CD14-positive monocyte (primary cell): ENCODE measurements at regions not wholly inside any gene's neighbourhood (a gene's known extent, or its start where the extent isn't known, plus 50 kb on each side); places are given as distances from the start of the nearest gene placed in this dataset.

ENCODE experiments used
- DNase-seq, 3 donors: peaks; one replicate each; pipeline ENCODE4 v3.0.0-alpha.2; 2011 to 2022
- H2AFZ ChIP-seq: 2 replicates; pipeline ENCODE4 v1.6.0; 2012; ENCODE audit warnings: mild to moderate bottlenecking, low read depth, low read length, inconsistent platforms; ENCODE audit not compliant: insufficient read depth, poor library complexity, severe bottlenecking
- H3K27ac ChIP-seq, 2 donors: 1 replicate in 1 of 2; 2 replicates in 1 of 2; pipeline ENCODE4 v1.5.1; 2012 to 2013; ENCODE audit warnings: low read length in 2 of 2, control low read depth in 1 of 2, inconsistent platforms in 1 of 2, low read depth in 1 of 2, mild to moderate bottlenecking in 1 of 2
- H3K27me3 ChIP-seq, 2 donors: one replicate each; pipeline versions ENCODE4 v1.6.0 to v1.6.1; 2011 to 2013; ENCODE audit warnings: low read length in 2 of 2; ENCODE audit not compliant: control insufficient read depth in 2 of 2, insufficient read depth in 2 of 2
- H3K36me3 ChIP-seq, 2 donors: replicated peaks in 1 of 2; 1 replicate in 1 of 2; 2 replicates in 1 of 2; pipeline versions ENCODE4 v1.5.1 to v1.6.1; 2012 to 2013; ENCODE audit warnings: low read length in 2 of 2, control low read depth in 1 of 2, inconsistent platforms in 1 of 2, mild to moderate bottlenecking in 1 of 2; ENCODE audit not compliant: insufficient read depth in 2 of 2, control insufficient read depth in 1 of 2
- H3K4me1 ChIP-seq, 2 donors: 1 replicate in 1 of 2; 2 replicates in 1 of 2; pipeline versions ENCODE4 v1.5.1 to v1.6.1; 2012 to 2013; ENCODE audit warnings: low read length in 2 of 2, control low read depth in 1 of 2, inconsistent platforms in 1 of 2, mild to moderate bottlenecking in 1 of 2, moderate library complexity in 1 of 2; ENCODE audit not compliant: insufficient read depth in 2 of 2, control insufficient read depth in 1 of 2
- H3K4me2 ChIP-seq: replicated peaks from 2 replicates; pipeline ENCODE3; 2012; ENCODE audit warnings: low read length, moderate library complexity, mild to moderate bottlenecking; ENCODE audit not compliant: poor library complexity, severe bottlenecking; ENCODE audit errors: extremely low read depth
- H3K4me3 ChIP-seq, 3 experiments: fragments of 200-600 bp in 1 of 3; sonication (generic) in 1 of 3; replicated peaks in 1 of 3; 1 replicate in 2 of 3; 2 replicates in 1 of 3; pipeline ENCODE4 v1.5.1; 2011 to 2013; ENCODE audit warnings: low read length in 3 of 3, mild to moderate bottlenecking in 3 of 3, control low read depth in 2 of 3, low read depth in 2 of 3, inconsistent platforms in 1 of 3, moderate library complexity in 1 of 3
- H3K79me2 ChIP-seq: 2 replicates; pipeline ENCODE4 v1.6.0; 2012; ENCODE audit warnings: mild to moderate bottlenecking, control low read depth, inconsistent platforms, low read length, moderate library complexity; ENCODE audit not compliant: insufficient read depth
- H3K9ac ChIP-seq: 2 replicates; pipeline ENCODE4 v1.6.0; 2017; ENCODE audit warnings: low read length, mild to moderate bottlenecking; ENCODE audit not compliant: insufficient read depth, poor library complexity, severe bottlenecking
- H3K9me3 ChIP-seq, 2 donors: replicated peaks in 1 of 2; 1 replicate in 1 of 2; 2 replicates in 1 of 2; pipeline versions ENCODE4 v1.5.1 to v1.6.1; 2012 to 2013; ENCODE audit warnings: low read length in 2 of 2, control low read depth in 1 of 2; ENCODE audit not compliant: control insufficient read depth in 1 of 2, insufficient read depth in 1 of 2
- H4K20me1 ChIP-seq: 2 replicates; pipeline ENCODE4 v1.6.0; 2012; ENCODE audit warnings: mild to moderate bottlenecking, low read length, control low read depth, moderate library complexity; ENCODE audit not compliant: insufficient read depth
- H3K27ac Mint-ChIP-seq, 7 donors: one replicate each; pipeline ENCODE4 v1.8.0; 2020; ENCODE audit warnings: mild to moderate bottlenecking in 7 of 7, mixed read lengths in 7 of 7, moderate library complexity in 6 of 7, inconsistent platforms in 2 of 7
- H3K27me3 Mint-ChIP-seq, 3 donors: one replicate each; pipeline ENCODE4 v1.8.0; 2021 to 2022; ENCODE audit warnings: low read depth in 3 of 3, mild to moderate bottlenecking in 3 of 3, mixed read lengths in 3 of 3, moderate library complexity in 3 of 3, inconsistent platforms in 1 of 3
- H3K36me3 Mint-ChIP-seq, 2 donors: one replicate each; pipeline ENCODE4 v1.8.0; 2020; ENCODE audit warnings: mixed read lengths in 2 of 2, inconsistent platforms in 1 of 2, mild to moderate bottlenecking in 1 of 2
- H3K4me1 Mint-ChIP-seq: one replicate; pipeline ENCODE4 v1.8.0; 2020; ENCODE audit warnings: mild to moderate bottlenecking, mixed read lengths
- H3K4me3 Mint-ChIP-seq, 2 donors: one replicate each; pipeline ENCODE4 v1.8.0; 2020; ENCODE audit warnings: mild to moderate bottlenecking in 2 of 2, mixed read lengths in 2 of 2, moderate library complexity in 1 of 2
- H3K9me3 Mint-ChIP-seq, 7 donors: one replicate each; pipeline ENCODE4 v1.8.0; 2020 to 2022; ENCODE audit warnings: mixed read lengths in 7 of 7, mild to moderate bottlenecking in 6 of 7, moderate library complexity in 6 of 7, inconsistent platforms in 2 of 7
- CTCF ChIP-seq: fragments of 200-600 bp; IDR thresholded peaks from one replicate; pipeline ENCODE4 v1.8.0; 2022; ENCODE audit warnings: antibody characterized with exemption, mild to moderate bottlenecking
- WGBS: methylation state at CpG from one replicate; pipeline ENCODE4 v1.1.5; 2013; ENCODE audit warnings: missing lambda C conversion rate; ENCODE audit not compliant: insufficient coverage; 5-methylcytosine and 5-hydroxymethylcytosine counted together
- intact Hi-C, 2 donors: fragments of 100-400 bp; cut with micrococcal nuclease; formaldehyde crosslinking; loops; one replicate each; pipeline versions ENCODE4 v1.15.0 to v1.15.1; 2023

DNA sequence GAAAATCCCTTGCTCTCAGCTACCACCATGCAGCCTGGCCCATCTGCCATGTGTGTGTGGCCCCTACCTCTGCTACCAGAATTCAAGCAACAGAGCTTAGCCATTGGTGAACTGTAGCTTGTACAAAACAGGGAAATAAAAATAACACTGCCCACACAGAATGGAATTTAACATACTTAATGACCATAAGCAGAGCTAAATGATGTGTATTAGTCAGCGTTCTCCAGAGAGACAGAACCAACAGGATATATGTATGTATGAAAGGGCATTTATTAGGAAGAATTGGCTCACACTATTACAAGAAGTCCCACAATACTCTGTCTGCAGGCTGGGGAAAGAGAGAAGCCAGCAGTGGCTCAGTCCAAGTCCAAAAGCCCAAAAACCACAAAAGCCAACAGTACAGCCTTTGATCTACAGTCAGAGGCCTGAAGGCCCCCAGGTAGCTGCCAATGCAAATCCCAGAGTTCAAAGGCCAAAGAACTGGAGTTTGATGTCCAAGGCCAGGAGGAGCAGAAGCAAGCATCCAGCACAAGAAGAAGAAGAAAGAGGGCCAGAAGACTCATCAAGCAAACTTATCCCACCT lies 318.8 kb downstream of the DNAH5 start:
- peaks cover 5 to 18% (median 8%) of the 10 kb centered on the region in 7 donors for H3K9me3 Mint-ChIP-seq
- H3K4me1 Mint-ChIP-seq = no peaks in the 10 kb centered on the region
- H3K27me3 Mint-ChIP-seq = no peaks in the 10 kb centered on the region
- DNase-seq = no peak
- no peaks in the 10 kb centered on the region for H3K4me1 ChIP-seq
- H4K20me1 ChIP-seq = no peaks in the 10 kb centered on the region
- H2AFZ ChIP-seq = no peak overlapping the region
- no peak overlapping the region for H3K4me3 Mint-ChIP-seq
- TF ChIP-seq CTCF = no peak
- peaks cover 3 to 6% of the 10 kb centered on the region in 2 donors for H3K9me3 ChIP-seq
- no peaks in the 10 kb centered on the region for H3K27me3 ChIP-seq
- H3K4me3 ChIP-seq = no peak overlapping the region
- H3K27ac ChIP-seq = no peak overlapping the region
- intact Hi-C loops = no loop called here
- H3K79me2 ChIP-seq = no peaks in the 10 kb centered on the region
- no peak overlapping the region for H3K9ac ChIP-seq
- no CpG with 5 or more reads among the region's 1 CpG for WGBS
- no peaks in the 10 kb centered on the region for H3K36me3 ChIP-seq
- H3K27ac Mint-ChIP-seq = no peak overlapping the region
- H3K36me3 Mint-ChIP-seq = no peaks in the 10 kb centered on the region
- no peak overlapping the region for H3K4me2 ChIP-seq

DNA sequence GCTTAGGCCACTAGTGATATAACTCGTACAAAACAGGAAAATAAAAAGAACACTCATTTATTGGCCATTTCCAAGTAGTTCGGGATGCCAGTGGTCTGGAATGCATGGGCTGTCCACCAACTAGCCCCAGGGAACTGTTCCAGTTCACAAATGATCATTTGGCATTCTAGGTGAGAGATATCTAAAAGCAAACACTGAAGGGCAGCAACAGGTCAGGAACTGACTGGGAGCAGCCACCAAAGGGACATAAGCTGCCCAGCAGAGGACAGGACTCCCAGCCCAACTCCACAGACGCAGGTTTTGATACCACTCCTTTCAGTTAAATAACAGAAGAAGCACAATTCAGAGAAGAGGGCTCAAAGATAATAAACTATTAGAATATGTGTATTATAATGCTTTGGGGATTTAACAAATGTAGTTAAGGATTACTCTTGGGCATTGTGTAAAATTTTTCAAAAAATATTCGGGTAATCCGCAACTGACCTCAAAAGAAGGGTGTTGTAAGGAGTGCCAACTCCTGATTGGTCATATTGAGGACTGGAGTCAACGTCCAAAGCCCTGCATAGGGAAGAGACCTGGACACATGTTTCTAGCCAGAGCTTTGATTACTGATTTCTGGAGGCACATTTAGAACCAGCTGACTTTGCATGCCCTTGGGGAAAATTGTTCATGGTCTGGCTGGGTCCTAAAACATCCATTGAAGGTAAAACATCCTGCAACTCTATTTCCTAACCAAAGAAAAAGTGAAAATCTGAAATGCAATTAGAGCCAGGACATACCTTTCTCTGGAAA lies 320.0 kb downstream of the DNAH5 start:
- no peak overlapping the region for H3K4me3 Mint-ChIP-seq
- peaks cover 6 to 16% (median 9%) of the 10 kb centered on the region in 7 donors for H3K9me3 Mint-ChIP-seq
- Histone ChIP-seq H3K27ac (no peak overlapping the region), H3K4me1 (no peaks in the 10 kb centered on the region), H3K9ac (no peak overlapping the region), H3K79me2 (no peaks in the 10 kb centered on the region), H3K4me2 (no peak overlapping the region), H4K20me1 (no peaks in the 10 kb centered on the region), H3K36me3 (no peaks in the 10 kb centered on the region), H3K27me3 (no peaks in the 10 kb centered on the region), H2AFZ (no peak overlapping the region), H3K4me3 (no peak overlapping the region), H3K9me3 (peaks cover 3 to 6% of the 10 kb centered on the region in 2 donors)
- peaks cover 0 to 1% (median 0%) of the 10 kb centered on the region in 3 donors for H3K27me3 Mint-ChIP-seq
- H3K36me3 Mint-ChIP-seq = no peaks in the 10 kb centered on the region
- no peak overlapping the region for H3K27ac Mint-ChIP-seq
- 79% methylated on average over 5 of the region's 6 CpGs for WGBS
- intact Hi-C loops = no loop called here
- TF ChIP-seq CTCF = no peak
- DNase-seq = no peak
- H3K4me1 Mint-ChIP-seq = no peaks in the 10 kb centered on the region
